HCT116 (cell line): ENCODE measurements at regions not wholly inside any gene's neighbourhood (a gene's known extent, or its start where the extent isn't known, plus 50 kb on each side); places are given as distances from the start of the nearest gene placed in this dataset.

Experiments used
- ELF1 ChIP-seq: IDR thresholded peaks from 2 replicates; pipeline ENCODE4 v1.6.1; 2012; ENCODE audit warnings: low read depth, borderline replicate concordance
- EZH2phosphoT487 ChIP-seq: fragments of 200-600 bp; IDR thresholded peaks from 2 replicates; pipeline ENCODE4 v1.6.1; 2018; ENCODE audit warnings: antibody characterized with exemption, borderline replicate concordance
- JUND ChIP-seq: IDR thresholded peaks from 2 replicates; pipeline ENCODE4 v1.6.1; 2012
- POLR2A ChIP-seq: IDR thresholded peaks from 2 replicates; pipeline ENCODE4 v1.7.0; 2011; ENCODE audit warnings: borderline replicate concordance; ENCODE audit not compliant: insufficient read depth, insufficient read length; ENCODE audit errors: extremely low read depth
- TF ChIP-seq, protein P1 (sequence below), 3 experiments: fragments of 200-600 bp in 1 of 3; sonication (generic) in 1 of 3; IDR thresholded peaks in 2 of 3; conservative IDR thresholded peaks in 1 of 3; 2 replicates each; pipeline ENCODE4 v1.5.1; 2012 to 2017; ENCODE audit warnings: low read depth in 2 of 3, low read length in 2 of 3, antibody characterized with exemption in 1 of 3, borderline replicate concordance in 1 of 3, control low read depth in 1 of 3, mild to moderate bottlenecking in 1 of 3, mixed read lengths in 1 of 3, mixed run types in 1 of 3, moderate library complexity in 1 of 3; ENCODE audit not compliant: insufficient read depth in 1 of 3

DNA sequence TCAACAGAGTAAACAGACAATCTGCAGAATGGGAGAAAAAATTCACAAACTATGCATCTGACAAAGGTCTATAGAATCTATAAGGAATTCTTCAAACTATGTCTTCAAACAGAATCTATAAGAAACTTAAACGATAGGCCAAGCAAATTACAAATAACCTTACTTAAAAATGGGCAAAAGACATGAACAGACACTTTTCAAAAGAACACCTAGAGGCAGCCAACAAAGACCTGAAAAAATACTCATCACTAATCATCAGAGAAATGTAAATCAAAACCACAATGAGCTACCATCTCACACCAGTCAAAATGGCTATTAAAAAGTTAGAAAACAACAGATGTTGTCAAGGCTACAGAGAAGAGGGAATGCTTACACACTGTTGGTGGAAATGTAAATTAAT lies 81.3 kb downstream of the ID4 start:
- TF ChIP-seq ELF1 (no peak), POLR2A (no peak), EZH2phosphoT487 (no peak), JUND (no peak)
- TF ChIP-seq, protein P1, sequence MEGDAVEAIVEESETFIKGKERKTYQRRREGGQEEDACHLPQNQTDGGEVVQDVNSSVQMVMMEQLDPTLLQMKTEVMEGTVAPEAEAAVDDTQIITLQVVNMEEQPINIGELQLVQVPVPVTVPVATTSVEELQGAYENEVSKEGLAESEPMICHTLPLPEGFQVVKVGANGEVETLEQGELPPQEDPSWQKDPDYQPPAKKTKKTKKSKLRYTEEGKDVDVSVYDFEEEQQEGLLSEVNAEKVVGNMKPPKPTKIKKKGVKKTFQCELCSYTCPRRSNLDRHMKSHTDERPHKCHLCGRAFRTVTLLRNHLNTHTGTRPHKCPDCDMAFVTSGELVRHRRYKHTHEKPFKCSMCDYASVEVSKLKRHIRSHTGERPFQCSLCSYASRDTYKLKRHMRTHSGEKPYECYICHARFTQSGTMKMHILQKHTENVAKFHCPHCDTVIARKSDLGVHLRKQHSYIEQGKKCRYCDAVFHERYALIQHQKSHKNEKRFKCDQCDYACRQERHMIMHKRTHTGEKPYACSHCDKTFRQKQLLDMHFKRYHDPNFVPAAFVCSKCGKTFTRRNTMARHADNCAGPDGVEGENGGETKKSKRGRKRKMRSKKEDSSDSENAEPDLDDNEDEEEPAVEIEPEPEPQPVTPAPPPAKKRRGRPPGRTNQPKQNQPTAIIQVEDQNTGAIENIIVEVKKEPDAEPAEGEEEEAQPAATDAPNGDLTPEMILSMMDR (IDR thresholded peaks at IDR 0.05 in 2 of 3, conservative IDR thresholded peaks at IDR 0.05 in 1 of 3; ENCODE audit: borderline replicate concordance in 1 of 3, insufficient read depth in 1 of 3, low read depth in 2 of 3, low read length in 2 of 3) = no peak
